SK-N-SH (cell line): ENCODE measurements at regions not wholly inside any gene's neighbourhood (a gene's known extent, or its start where the extent isn't known, plus 50 kb on each side); places are given as distances from the start of the nearest gene placed in this dataset.

Experiments
- CTCF ChIA-PET: fragments of 300-600, 350-600 bp; formaldehyde crosslinking; extraction: SDS; loops from one replicate; lab custom pipeline; 2021; lab: Yijun Ruan, JAX
- POLR2A ChIA-PET: fragments of 350-600 bp; sonication (Branson Sonifier 250); formaldehyde crosslinking; extraction: SDS; loops from one replicate; lab custom pipeline; 2020; ENCODE audit warnings: antibody characterized with exemption, inconsistent platforms; lab: Yijun Ruan, JAX
- DNase-seq: peaks from one replicate; pipeline ENCODE4 v3.0.0; 2012
- H2AFZ ChIP-seq: fragments of 200-600 bp; sonication (generic); 2 replicates; pipeline ENCODE4 v1.8.1; 2016; ENCODE audit warnings: antibody characterized with exemption, mild to moderate bottlenecking, low read depth
- H3F3A ChIP-seq: fragments of 200-600 bp; sonication (generic); replicated peaks from 2 replicates; pipeline ENCODE3; 2016; ENCODE audit warnings: antibody characterized with exemption, mild to moderate bottlenecking; ENCODE audit not compliant: insufficient read depth
- H3K27ac ChIP-seq, 2 experiments: fragments of 200-500 bp in 1 of 2; fragments of 200-600 bp in 1 of 2; sonication (Bioruptor generic) in 1 of 2; sonication (generic), shearing (Covaris generic) in 1 of 2; 2 replicates each; pipeline versions ENCODE4 v1.5.1 to v1.6.1; 2014 to 2016; ENCODE audit warnings: low read depth in 2 of 2, inconsistent platforms in 1 of 2, low read length in 1 of 2, mild to moderate bottlenecking in 1 of 2, mixed read lengths in 1 of 2
- H3K27me3 ChIP-seq: fragments of 200-600 bp; sonication (generic), shearing (Covaris generic); 2 replicates; pipeline ENCODE4 v1.6.1; 2016; ENCODE audit warnings: mixed run types; ENCODE audit not compliant: insufficient read depth
- H3K36me3 ChIP-seq, 2 experiments: fragments of 200-500 bp in 1 of 2; fragments of 200-600 bp in 1 of 2; sonication (Bioruptor generic) in 1 of 2; sonication (generic) in 1 of 2; replicated peaks in 1 of 2; 2 replicates each; pipeline versions ENCODE3 to v1.5.1; 2014 to 2016; ENCODE audit warnings: low read length in 1 of 2, mild to moderate bottlenecking in 1 of 2; ENCODE audit not compliant: insufficient read depth in 2 of 2, control insufficient read depth in 1 of 2
- H3K4me1 ChIP-seq, 2 experiments: fragments of 200-500 bp in 1 of 2; fragments of 200-600 bp in 1 of 2; sonication (Bioruptor generic) in 1 of 2; sonication (generic), shearing (Covaris generic) in 1 of 2; 2 replicates each; pipeline versions ENCODE4 v1.5.1 to v1.6.1; 2014 to 2016; ENCODE audit warnings: low read depth in 1 of 2, low read length in 1 of 2, mixed run types in 1 of 2; ENCODE audit not compliant: insufficient read depth in 2 of 2, control insufficient read depth in 1 of 2
- H3K4me2 ChIP-seq: fragments of 200-600 bp; sonication (generic), shearing (Covaris generic); 2 replicates; pipeline ENCODE4 v1.6.1; 2017; ENCODE audit warnings: mixed run types
- H3K4me3 ChIP-seq, 2 experiments: fragments of 200-500 bp in 1 of 2; fragments of 200-600 bp in 1 of 2; sonication (Bioruptor generic) in 1 of 2; sonication (generic), shearing (Covaris generic) in 1 of 2; 2 replicates each; pipeline versions ENCODE4 v1.5.1 to v1.8.1; 2014 to 2016; ENCODE audit warnings: low read depth in 2 of 2, inconsistent platforms in 1 of 2, low read length in 1 of 2, mild to moderate bottlenecking in 1 of 2, mixed read lengths in 1 of 2, moderate library complexity in 1 of 2
- H3K79me2 ChIP-seq: fragments of 200-600 bp; sonication (generic); 2 replicates; pipeline ENCODE4 v1.8.1; 2017; ENCODE audit warnings: mild to moderate bottlenecking; ENCODE audit not compliant: insufficient read depth
- H3K9ac ChIP-seq: fragments of 200-600 bp; sonication (generic); 2 replicates; pipeline ENCODE4 v1.6.1; 2017; ENCODE audit warnings: mixed run types
- H3K9me2 ChIP-seq: fragments of 200-600 bp; sonication (generic); 2 replicates; pipeline ENCODE4 v1.6.1; 2017; ENCODE audit warnings: mixed run types
- H3K9me3 ChIP-seq: fragments of 200-600 bp; sonication (generic); 2 replicates; pipeline ENCODE4 v1.6.1; 2017; ENCODE audit warnings: mixed run types, mild to moderate bottlenecking, moderate library complexity
- H4K20me1 ChIP-seq: fragments of 200-600 bp; sonication (generic); 2 replicates; pipeline ENCODE4 v1.6.1; 2017; ENCODE audit warnings: mild to moderate bottlenecking, mixed run types; ENCODE audit not compliant: insufficient read depth
- ELF1 ChIP-seq: IDR thresholded peaks from 2 replicates; pipeline ENCODE4 v1.4.0; 2012
- FOSL2 ChIP-seq: IDR thresholded peaks from 2 replicates; pipeline ENCODE4 v1.4.0; 2012; ENCODE audit warnings: low read depth, mild to moderate bottlenecking, moderate library complexity, borderline replicate concordance
- GABPA ChIP-seq: IDR thresholded peaks from 2 replicates; pipeline ENCODE4 v1.4.0; 2012; ENCODE audit warnings: low read depth, mild to moderate bottlenecking
- IRF3 ChIP-seq: fragments of 150-350 bp; IDR thresholded peaks from 2 replicates; pipeline ENCODE4 v1.6.1; 2016; ENCODE audit warnings: mild to moderate bottlenecking, low read depth, low read length
- MAX ChIP-seq: IDR thresholded peaks from 2 replicates; pipeline ENCODE4 v1.4.0; 2012; ENCODE audit warnings: low read depth
- MEF2A ChIP-seq: IDR thresholded peaks from 2 replicates; pipeline ENCODE4 v1.4.0; 2012; ENCODE audit warnings: low read depth, borderline replicate concordance
- MXI1 ChIP-seq: IDR thresholded peaks from 2 replicates; pipeline ENCODE4 v1.6.1; 2012; ENCODE audit warnings: mild to moderate bottlenecking, low read depth, low read length, improper control_type of control experiment
- NFIC ChIP-seq: IDR thresholded peaks from 2 replicates; pipeline ENCODE4 v1.4.0; 2012; ENCODE audit warnings: borderline replicate concordance
- PBX3 ChIP-seq: IDR thresholded peaks from 2 replicates; pipeline ENCODE4; 2012
- POLR2AphosphoS5 ChIP-seq: IDR thresholded peaks from 2 replicates; pipeline ENCODE4 v1.6.1; 2012; ENCODE audit warnings: low read depth, low read length
- RFX5 ChIP-seq: IDR thresholded peaks from 2 replicates; pipeline ENCODE4 v1.6.1; 2012; ENCODE audit warnings: mild to moderate bottlenecking, improper control_type of control experiment, low read length
- RXRA ChIP-seq: IDR thresholded peaks from 2 replicates; pipeline ENCODE4 v1.4.0; 2012; ENCODE audit warnings: low read depth, mild to moderate bottlenecking, borderline replicate concordance
- SIN3A ChIP-seq: IDR thresholded peaks from 2 replicates; pipeline ENCODE4 v1.6.1; 2012; ENCODE audit warnings: low read depth, mild to moderate bottlenecking, low read length, moderate library complexity, borderline replicate concordance
- TAF1 ChIP-seq: IDR thresholded peaks from 2 replicates; pipeline ENCODE4 v1.6.1; 2012; ENCODE audit warnings: low read depth, mild to moderate bottlenecking, low read length, moderate library complexity, borderline replicate concordance
- TCF12 ChIP-seq: IDR thresholded peaks from 2 replicates; pipeline ENCODE4 v1.4.0; 2012
- USF2 ChIP-seq: fragments of 150-350 bp; IDR thresholded peaks from 2 replicates; pipeline ENCODE4 v1.6.1; 2017; ENCODE audit warnings: antibody characterized with exemption, low read length, low read depth, borderline replicate concordance
- ZBTB33 ChIP-seq: IDR thresholded peaks from 2 replicates; pipeline ENCODE4 v1.4.0; 2012; ENCODE audit warnings: low read depth, borderline replicate concordance
- WGBS: methylation state at CpG from one replicate; pipeline ENCODE4 v1.1.6; 2017; ENCODE audit warnings: low lambda C conversion rate; 5-methylcytosine and 5-hydroxymethylcytosine counted together

GRCh38 chr1:105083611-105084010 is 1333.9 kb downstream of the AMY1C start:
- Histone ChIP-seq H3K4me2 (no peak overlapping the region), H3K9ac (no peak overlapping the region)
- POLR2A ChIA-PET = no interaction called here

GRCh38 chr1:105087506-105087905 is 1337.8 kb downstream of the AMY1C start:
- DNase-seq = no peak
- Histone ChIP-seq H3K79me2 (no peaks in the 10 kb centered on the region), H3K4me3 (no peak overlapping the region), H3K9me2 (no peaks in the 10 kb centered on the region), H4K20me1 (no peaks in the 10 kb centered on the region), H2AFZ (no peak overlapping the region), H3K9me3 (no peaks in the 10 kb centered on the region), H3K27me3 (no peaks in the 10 kb centered on the region), H3F3A (no peaks in the 10 kb centered on the region), H3K9ac (no peak overlapping the region), H3K4me2 (no peak overlapping the region), H3K4me1 (no peaks in the 10 kb centered on the region), H3K27ac (no peak overlapping the region), H3K36me3 (no peaks in the 10 kb centered on the region)
- 39% methylated on average over 7 of the region's 7 CpGs for WGBS
- TF ChIP-seq PBX3 = no peak
- no peak for TF ChIP-seq ZBTB33
- TF ChIP-seq RXRA = no peak
- TF ChIP-seq ELF1 = no peak
- no peak for TF ChIP-seq USF2
- no peak for TF ChIP-seq TAF1
- no peak for TF ChIP-seq RFX5
- TF ChIP-seq GABPA = no peak
- TF ChIP-seq TCF12 = no peak
- TF ChIP-seq IRF3 = no peak
- TF ChIP-seq NFIC = no peak
- TF ChIP-seq MAX = no peak
- no peak for TF ChIP-seq POLR2AphosphoS5
- no peak for TF ChIP-seq SIN3A
- ChIA-PET CTCF (no interaction called here), POLR2A (no interaction called here)

More at GRCh38 chr1:105083611-105084010, 1333.9 kb downstream of the AMY1C start:
- Histone ChIP-seq H3K79me2 (no peaks in the 10 kb centered on the region), H3K27ac (no peak overlapping the region), H3K4me3 (no peak overlapping the region), H3K27me3 (no peaks in the 10 kb centered on the region), H2AFZ (no peak overlapping the region), H3F3A (no peaks in the 10 kb centered on the region), H3K9me3 (no peaks in the 10 kb centered on the region), H3K4me1 (no peaks in the 10 kb centered on the region), H3K36me3 (no peaks in the 10 kb centered on the region), H3K9me2 (no peaks in the 10 kb centered on the region), H4K20me1 (no peaks in the 10 kb centered on the region)
- CTCF ChIA-PET = no interaction called here
- DNase-seq = no peak
- WGBS = 45% methylated on average over 4 of the region's 4 CpGs
- TF ChIP-seq ELF1 (no peak), MXI1 (no peak), MEF2A (no peak), RFX5 (no peak), FOSL2 (no peak)
